ENCODE measurements at regions not wholly inside any gene's neighbourhood (a gene's known extent, or its start where the extent isn't known, plus 50 kb on each side); places are given as distances from the start of the nearest gene placed in this dataset.

DNA sequence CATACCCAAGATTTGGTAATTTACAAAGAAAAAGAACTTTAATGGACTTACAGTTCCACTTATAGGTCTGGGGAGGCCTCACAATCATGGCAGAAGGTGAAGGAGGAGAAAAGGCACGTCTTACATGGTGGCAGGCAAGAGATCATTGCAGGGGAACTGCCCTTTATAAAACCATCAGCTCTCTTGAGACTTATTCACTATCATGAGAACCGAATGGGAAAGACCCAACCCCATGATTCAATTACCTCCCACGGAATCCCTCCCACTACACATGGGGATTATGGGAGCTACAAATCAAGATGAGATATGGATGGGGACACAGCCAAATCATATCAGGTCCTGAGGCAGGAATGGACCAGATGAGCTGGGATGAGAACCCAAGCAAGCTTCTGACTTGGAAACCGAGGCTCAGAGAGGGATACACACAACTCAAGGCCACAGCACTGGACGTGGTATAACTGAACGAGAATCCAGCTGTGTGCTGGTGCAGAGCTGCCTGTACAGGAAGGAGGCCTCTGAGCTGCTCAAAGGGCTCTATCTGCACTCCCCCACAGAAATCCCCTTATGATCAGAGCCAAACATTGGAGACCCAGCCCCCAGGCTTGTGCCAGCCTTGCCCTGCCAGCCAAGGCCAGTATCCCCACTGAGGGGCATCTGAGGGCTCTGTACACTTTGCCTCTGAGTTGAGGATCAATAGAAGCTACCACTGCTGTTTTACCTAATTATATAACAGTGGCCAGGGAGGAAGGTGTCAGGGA, 137.8 kb downstream of the CEBPB start:
- TF ChIP-seq, protein P1, sequence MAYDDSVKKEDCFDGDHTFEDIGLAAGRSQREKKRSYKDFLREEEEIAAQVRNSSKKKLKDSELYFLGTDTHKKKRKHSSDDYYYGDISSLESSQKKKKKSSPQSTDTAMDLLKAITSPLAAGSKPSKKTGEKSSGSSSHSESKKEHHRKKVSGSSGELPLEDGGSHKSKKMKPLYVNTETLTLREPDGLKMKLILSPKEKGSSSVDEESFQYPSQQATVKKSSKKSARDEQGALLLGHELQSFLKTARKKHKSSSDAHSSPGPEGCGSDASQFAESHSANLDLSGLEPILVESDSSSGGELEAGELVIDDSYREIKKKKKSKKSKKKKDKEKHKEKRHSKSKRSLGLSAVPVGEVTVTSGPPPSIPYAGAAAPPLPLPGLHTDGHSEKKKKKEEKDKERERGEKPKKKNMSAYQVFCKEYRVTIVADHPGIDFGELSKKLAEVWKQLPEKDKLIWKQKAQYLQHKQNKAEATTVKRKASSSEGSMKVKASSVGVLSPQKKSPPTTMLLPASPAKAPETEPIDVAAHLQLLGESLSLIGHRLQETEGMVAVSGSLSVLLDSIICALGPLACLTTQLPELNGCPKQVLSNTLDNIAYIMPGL (CRISPR knock-in tag; IDR thresholded peaks at IDR 0.05): no peak
- TF ChIP-seq ZFP36 (IDR thresholded peaks at IDR 0.05; ENCODE audit: low read depth, low read length, partially characterized antibody) (peak; percentile 90), ZNF174 (CRISPR knock-in tag; IDR thresholded peaks at IDR 0.05) (no peak)
- CTCF ChIA-PET (ENCODE audit: low intra/inter-chr PET ratio): no interaction called here
- no peaks in the 10 kb centered on the region; a peak in 1 of 5 replicates for H3K4me1 ChIP-seq (replicated peaks in 1 of 2; ENCODE audit: control insufficient read depth in 2 of 2, insufficient read depth in 2 of 2, low read length in 2 of 2)
- H3K27ac ChIP-seq (ENCODE audit: extremely low read depth, low read depth, low read length): no peak overlapping the region
- DNase-seq (ENCODE audit: extremely low read depth in 1 of 4, low spot score in 3 of 4): no peak
- 5% methylated on average over 6 of the region's 6 CpGs for WGBS (ENCODE audit: insufficient coverage, low coverage, missing lambda C conversion rate)
- FAIRE-seq: no peak
- ATAC-seq: no peak
- H3K9me3 ChIP-seq (replicated peaks; ENCODE audit: control insufficient read depth, insufficient read depth, low read depth, low read length): peaks cover 8% of the 10 kb centered on the region
- POLR2A ChIA-PET: interaction anchor here (0.5 to 0.8 kb wide), 2 partner anchors 11 to 18 kb away, joined by 3 to 4 read pairs; no protein-coding TSS in a partner anchor
- no TSS peak for BruUV-seq (replicated peaks)
- H3K27me3 ChIP-seq (ENCODE audit: control insufficient read depth in 2 of 2, insufficient read depth in 2 of 2, low read length in 2 of 2): no peaks in the 10 kb centered on the region
- no peak overlapping the region for H3K9ac ChIP-seq (ENCODE audit: insufficient read depth in 1 of 2, low read depth in 2 of 2, low read length in 2 of 2)
- peaks cover 4% of the 10 kb centered on the region for H3K9me1 ChIP-seq (ENCODE audit: control insufficient read depth, insufficient read depth, low read length)
- H2AFZ ChIP-seq (ENCODE audit: low read depth, low read length): no peak overlapping the region
- H3K79me2 ChIP-seq (ENCODE audit: control insufficient read depth, insufficient read depth, low read length): no peaks in the 10 kb centered on the region
- no peak overlapping the region for H3K4me2 ChIP-seq (ENCODE audit: insufficient read depth, low read length)
- in situ Hi-C loops (cut with MboI): no loop called here
- no peak overlapping the region for H3K4me3 ChIP-seq
- no peaks in the 10 kb centered on the region for H3K36me3 ChIP-seq (ENCODE audit: control insufficient read depth, insufficient read depth, low read length)
- intact Hi-C loops (cut with micrococcal nuclease): no loop called here
- H4K20me1 ChIP-seq (replicated peaks; ENCODE audit: control insufficient read depth, insufficient read depth, low read length): no peaks in the 10 kb centered on the region

Measured in K562 (cell line).